COLO668 (cell line): ENCODE measurements at regions not wholly inside any gene's neighbourhood (a gene's known extent, or its start where the extent isn't known, plus 50 kb on each side); places are given as distances from the start of the nearest gene placed in this dataset.
"Not testable (repeated sequence)": the region's sequence is repeated elsewhere in the genome, so short reads cannot be mapped to it uniquely, and the experiment has no call there.

Experiments
- DNase-seq: peaks from one replicate; lab custom pipeline; 2025; ENCODE audit not compliant: unreplicated experiment; lab: John Stamatoyannopoulos, UW

DNA sequence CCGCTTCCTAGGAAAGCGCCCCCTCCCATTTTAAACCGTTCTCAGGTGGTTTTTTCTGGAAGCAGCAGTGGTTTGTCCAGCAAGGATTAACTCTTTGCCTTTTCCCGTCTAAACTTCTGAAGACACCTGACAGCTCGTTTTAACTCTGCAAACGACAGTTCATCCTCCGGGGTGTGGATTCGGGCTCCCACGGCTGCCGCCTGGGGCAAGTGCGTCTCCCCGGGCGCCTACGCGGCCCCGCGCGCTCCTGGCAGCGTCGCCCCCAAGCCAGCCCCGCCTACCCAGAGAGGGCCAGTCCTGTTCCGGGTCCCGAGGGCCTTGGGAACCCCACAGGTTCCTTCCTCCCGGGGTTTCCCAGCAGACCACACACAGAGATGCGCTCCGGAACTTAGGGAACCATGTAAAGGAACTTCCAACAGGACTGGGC lies 54.4 kb downstream of the PRR18 start:
- DNase-seq: no peak

GRCh38 chr6:166253281-166253681 lies 54.9 kb downstream of the PRR18 start:
- peak; percentile 54 for DNase-seq

DNA sequence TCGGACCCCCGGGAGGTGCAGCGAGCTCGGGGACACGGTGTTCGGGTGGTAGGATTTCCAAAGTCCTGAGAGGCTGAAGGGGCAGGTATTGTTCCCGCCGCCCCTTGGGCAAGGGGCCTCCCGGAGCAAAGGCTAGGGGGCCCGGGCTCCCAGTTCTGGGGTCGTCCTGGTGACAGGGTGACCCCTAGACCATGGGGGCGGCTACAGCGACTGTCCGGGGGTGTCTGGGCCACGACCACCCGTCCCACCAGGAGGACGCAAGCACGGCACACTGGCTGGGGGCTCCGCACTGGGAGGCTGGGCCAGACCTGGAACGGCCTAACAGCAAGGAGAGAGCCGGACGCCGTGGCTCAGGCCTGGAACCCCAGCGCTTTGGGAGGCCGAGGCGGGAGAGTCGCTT lies 55.6 kb downstream of the PRR18 start:
- no peak for DNase-seq

DNA sequence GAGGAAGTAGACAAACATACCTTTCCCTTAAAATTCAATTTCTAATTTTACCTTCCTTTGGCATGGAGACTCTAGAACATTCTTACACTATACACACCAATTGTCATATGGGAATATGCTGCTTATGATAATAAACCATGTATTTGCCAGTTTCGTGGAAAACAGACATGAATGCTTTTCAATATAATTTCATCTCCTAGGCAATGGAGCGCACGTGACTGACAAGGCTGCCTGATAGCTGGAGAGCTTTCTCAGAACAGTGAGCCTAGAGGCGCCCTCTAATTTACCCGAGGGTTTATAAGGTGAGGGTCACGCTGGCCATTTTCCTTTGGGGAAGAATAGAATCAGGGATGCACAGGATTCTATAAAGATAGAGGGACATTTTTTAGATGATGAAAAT lies 56.5 kb downstream of the PRR18 start:
- no peak for DNase-seq

GRCh38 chr6:166251211-166251610 lies 57.0 kb downstream of the PRR18 start:
- DNase-seq: no peak

GRCh38 chr6:166249061-166249785 lies 59.0 kb downstream of the PRR18 start:
- not testable (repeated sequence) for DNase-seq

DNA sequence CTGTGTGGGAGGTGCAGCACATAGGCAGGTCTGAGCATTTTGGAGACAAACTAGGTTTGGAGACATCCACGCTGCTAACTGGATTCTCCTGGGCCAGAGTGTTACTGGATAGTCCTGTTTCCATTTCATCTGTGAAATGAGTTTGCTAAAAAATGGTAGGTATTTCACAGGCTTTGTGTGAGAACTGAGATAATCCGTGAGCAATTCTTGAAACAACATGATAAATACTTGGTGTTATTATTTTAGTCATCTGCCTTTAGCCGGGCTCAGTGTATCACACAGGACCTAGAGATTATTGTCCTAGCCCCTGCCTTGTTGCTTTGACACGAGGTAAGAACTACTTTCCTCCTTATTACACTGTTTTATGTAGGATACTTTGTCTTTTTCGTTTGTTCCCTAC lies 63.0 kb downstream of the PRR18 start:
- no peak for DNase-seq

DNA sequence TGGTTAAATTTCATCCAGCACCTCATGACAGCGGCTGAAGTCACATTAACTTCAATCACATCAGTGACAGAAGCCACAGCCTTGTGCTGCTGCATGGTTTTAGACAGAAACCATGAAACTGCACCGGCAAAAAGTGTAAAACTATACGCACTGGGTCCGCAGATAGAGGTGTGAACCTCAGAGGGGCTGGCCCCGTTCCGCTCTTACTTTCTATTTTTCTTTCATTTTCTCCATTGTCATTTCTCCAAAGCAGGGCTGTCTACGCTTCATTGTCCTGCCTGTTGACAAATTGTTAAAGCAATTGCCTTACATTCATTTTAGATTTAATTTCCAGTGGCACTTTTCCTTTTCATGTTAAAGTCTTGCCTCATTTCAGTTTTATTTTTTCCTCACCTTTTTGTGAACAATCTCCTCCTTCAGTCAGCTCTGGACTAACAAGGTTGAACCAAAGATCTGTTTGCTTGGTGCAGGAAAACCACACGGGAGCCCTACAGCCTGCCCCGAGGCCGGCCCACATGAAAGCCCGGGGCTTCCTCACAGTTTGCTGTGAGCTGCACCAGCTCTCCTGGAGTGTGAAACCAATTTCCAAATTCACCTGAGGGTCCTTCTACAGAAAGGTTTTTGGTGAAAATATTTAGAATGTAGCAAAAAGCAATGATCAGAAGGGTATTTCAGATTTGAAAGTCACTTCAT lies 63.7 kb downstream of the PRR18 start:
- no peak for DNase-seq

GRCh38 chr6:166242888-166243287 lies 65.3 kb downstream of the PRR18 start:
- no peak for DNase-seq

- DNase-seq: no peak
These were observed 66.2 kb downstream of the PRR18 start for GRCh38 chr6:166241974-166242373.

DNA sequence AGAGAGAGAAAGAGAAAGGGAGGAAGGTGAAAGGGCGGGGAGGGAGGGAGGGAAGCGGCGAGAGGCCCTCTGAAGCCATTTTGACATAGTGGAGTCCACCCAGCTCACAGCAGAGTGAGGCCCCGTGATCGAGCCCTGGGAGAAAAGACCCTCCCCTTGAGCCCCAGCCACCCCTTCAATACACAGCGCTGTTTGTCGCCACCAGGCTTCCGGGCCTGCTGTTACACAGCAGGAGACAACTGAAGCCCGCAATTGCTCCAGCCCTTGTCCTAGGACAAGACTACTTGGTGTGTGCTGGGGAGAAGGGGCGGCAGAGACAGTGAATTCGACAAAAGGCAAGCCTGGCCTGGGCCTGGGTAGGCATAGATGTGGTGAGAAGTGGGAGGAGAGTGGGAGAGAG lies 67.3 kb downstream of the PRR18 start:
- DNase-seq: no peak

- no peak for DNase-seq
These were observed 70.0 kb upstream of the TBXT start for GRCh38 chr6:166237617-166238016.

GRCh38 chr6:166236596-166236995 lies 68.9 kb upstream of the TBXT start:
- no peak for DNase-seq

DNA sequence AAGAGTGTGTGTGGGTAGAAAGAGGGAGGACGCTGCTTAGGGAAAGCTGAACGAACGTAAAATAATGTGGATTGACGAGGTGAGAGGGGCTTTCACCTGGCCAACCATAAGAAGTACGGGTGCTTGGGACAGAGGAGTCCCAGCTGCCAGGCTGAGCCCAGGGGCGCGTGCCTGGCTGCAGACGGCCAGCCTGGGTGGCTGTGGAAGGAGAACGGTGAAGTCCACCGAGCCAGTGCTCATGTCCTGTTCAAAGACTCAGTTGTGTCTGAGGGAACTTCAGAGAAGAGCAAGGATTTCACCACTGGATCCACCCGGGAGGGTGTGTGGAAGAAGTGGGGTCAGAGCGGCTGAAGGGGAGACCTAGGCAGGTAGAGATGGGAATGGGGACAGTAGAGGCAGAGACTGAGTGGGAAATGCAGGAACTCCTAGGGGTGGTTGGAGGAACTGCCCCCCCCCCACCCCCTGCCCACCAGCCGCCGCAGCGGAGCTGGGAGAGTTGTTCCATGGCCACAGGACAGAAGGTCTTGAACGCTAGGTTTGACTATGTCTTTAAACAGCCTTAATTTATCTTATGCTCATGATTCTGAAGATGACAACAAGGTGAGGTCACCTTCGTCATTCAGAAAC lies 68.1 kb upstream of the TBXT start:
- no peak for DNase-seq

DNA sequence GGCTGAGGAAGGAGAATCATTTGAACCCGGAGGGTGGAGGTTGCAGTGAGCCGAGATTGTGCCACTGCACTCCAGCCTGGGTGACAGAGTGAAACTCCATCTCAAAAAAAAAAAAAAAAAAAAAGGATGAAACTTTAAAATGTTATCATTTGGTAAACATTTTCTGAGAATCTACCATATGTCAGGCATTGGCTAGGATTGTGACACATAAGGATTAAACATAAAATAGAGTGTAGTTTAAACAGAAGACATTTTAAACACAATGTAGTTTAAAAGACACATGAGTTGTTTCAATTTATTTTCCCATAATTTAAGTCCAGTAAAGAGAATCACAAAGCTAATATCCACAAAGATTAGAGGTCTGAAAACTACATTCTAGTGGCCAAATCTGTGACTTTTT lies 63.5 kb upstream of the TBXT start:
- DNase-seq: not testable (repeated sequence)

GRCh38 chr6:166228839-166229528 lies 61.3 kb upstream of the TBXT start:
- no peak for DNase-seq

GRCh38 chr6:166228425-166228824 lies 60.8 kb upstream of the TBXT start:
- no peak for DNase-seq

DNA sequence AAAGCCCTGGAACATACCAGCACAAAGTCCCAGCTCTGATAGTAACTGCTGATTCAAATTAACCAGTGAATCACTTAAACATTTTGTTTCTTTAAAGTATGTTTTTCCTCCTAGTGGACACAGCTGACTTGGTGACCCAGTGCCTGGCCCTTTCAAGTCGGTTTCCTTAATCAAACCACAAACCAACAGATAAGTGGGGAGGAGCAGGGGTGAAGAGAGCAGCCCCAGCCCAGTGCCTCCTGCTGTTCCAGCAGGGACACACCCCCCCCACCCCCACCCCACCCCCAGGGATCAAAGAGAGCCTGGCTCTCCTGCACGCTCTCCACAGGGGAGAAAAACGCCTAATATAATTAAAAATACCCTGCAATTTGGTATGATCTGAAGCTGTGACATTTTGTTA lies 55.4 kb upstream of the TBXT start:
- no peak for DNase-seq

- DNase-seq: no peak
These were observed 55.0 kb upstream of the TBXT start for GRCh38 chr6:166222631-166223030.

- no peak for DNase-seq
These were observed 54.0 kb upstream of the TBXT start for GRCh38 chr6:166221636-166222035.

- no peak for DNase-seq
These were observed 53.4 kb upstream of the TBXT start for GRCh38 chr6:166221040-166221439.
